ENCODE measurements at regions not wholly inside any gene's neighbourhood (a gene's known extent, or its start where the extent isn't known, plus 50 kb on each side); places are given as distances from the start of the nearest gene placed in this dataset.

DNA sequence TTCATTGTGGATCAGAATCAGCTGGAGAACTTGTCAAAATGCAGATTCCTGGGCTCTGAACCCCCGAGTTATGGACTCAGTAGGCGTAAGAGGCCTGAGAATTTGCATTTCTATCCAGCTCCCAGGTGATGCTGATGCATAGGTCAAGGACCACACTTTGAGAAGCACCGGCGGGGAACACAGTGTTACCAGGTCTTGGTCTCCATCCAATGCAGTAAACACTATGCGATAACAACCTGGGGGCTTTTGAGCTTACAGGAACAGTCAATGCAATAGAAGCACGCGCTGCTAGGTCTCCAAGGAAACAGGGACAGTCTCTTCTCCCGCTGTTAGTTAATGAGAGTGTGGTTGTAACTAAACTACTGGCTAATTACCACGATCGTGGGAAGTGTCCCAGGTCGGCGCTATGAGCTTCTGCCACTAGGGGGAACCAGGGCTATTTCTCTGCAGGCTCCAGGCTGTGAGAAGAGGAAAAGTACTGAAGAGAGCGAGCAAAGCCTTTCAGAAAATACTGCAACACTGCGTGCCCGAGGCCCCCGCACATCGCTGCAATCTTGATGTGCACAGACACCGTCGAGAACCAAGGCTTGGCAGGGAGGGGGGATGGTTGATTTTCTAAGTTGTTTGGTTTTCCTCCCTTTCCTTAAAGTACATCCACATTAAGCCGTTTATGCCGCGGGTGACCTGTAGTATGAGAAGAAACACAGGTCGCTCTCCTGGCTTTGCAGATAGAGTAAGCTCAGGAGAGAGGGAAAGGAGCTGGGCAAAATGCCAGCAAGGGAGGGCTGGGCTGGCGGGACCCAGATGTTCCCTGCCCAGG, 52.0 kb upstream of the KCNA1 start:
- TF ChIP-seq CTCF (IDR thresholded peaks at IDR 0.05; ENCODE audit: insufficient read depth, low read depth, low read length) (peak; percentile 92), EZH2 (IDR thresholded peaks at IDR 0.05; ENCODE audit: insufficient read depth, low read length) (peak; percentile 29)

All from astrocyte (in vitro differentiated cells and primary cell).